Spleen (tissue), 11 donors: ENCODE measurements at regions not wholly inside any gene's neighbourhood (a gene's known extent, or its start where the extent isn't known, plus 50 kb on each side); places are given as distances from the start of the nearest gene placed in this dataset.

Source experiments
- DNase-seq: peaks from one replicate; pipeline ENCODE4 v3.0.0-alpha.2; 2020
- H3K27ac ChIP-seq, 8 donors: fragments of 200-600 bp; sonication (generic) in 7 of 8; 1 replicate in 4 of 8; 2 replicates in 4 of 8; pipeline versions ENCODE4 v1.5.0 to v1.8.0; 2016 to 2021; ENCODE audit warnings: inconsistent platforms in 4 of 8, mild to moderate bottlenecking in 4 of 8, moderate library complexity in 1 of 8
- H3K27me3 ChIP-seq, 7 donors: fragments of 200-600 bp; sonication (generic) in 6 of 7; replicated peaks in 1 of 7; 1 replicate in 4 of 7; 2 replicates in 3 of 7; pipeline versions ENCODE4 v1.5.0 to v1.8.0; 2016 to 2021; ENCODE audit warnings: inconsistent platforms in 3 of 7, mild to moderate bottlenecking in 1 of 7
- H3K36me3 ChIP-seq, 6 donors: fragments of 200-600 bp; sonication (generic) in 5 of 6; 1 replicate in 4 of 6; 2 replicates in 2 of 6; pipeline versions ENCODE4 v1.5.0 to v1.8.0; 2016 to 2021; ENCODE audit warnings: inconsistent platforms in 2 of 6
- H3K4me1 ChIP-seq, 6 donors: fragments of 200-600 bp; sonication (generic) in 5 of 6; 1 replicate in 3 of 6; 2 replicates in 3 of 6; pipeline versions ENCODE4 v1.5.0 to v1.8.0; 2016 to 2021; ENCODE audit warnings: inconsistent platforms in 3 of 6
- H3K4me3 ChIP-seq, 8 donors: fragments of 200-600 bp; sonication (generic) in 7 of 8; 1 replicate in 4 of 8; 2 replicates in 4 of 8; pipeline versions ENCODE4 v1.5.0 to v1.8.0; 2016 to 2021; ENCODE audit warnings: inconsistent platforms in 4 of 8, mild to moderate bottlenecking in 4 of 8, moderate library complexity in 2 of 8
- H3K9me3 ChIP-seq, 8 donors: fragments of 200-600 bp; sonication (generic) in 7 of 8; 1 replicate in 4 of 8; 2 replicates in 4 of 8; pipeline versions ENCODE4 v1.5.0 to v1.8.0; 2016 to 2021; ENCODE audit warnings: inconsistent platforms in 4 of 8
- CTCF ChIP-seq, 11 experiments: fragments of 200-600 bp in 7 of 11; fragments of 450-650 bp in 4 of 11; sonication (generic) in 4 of 11; IDR thresholded peaks in 8 of 11; conservative IDR thresholded peaks in 3 of 11; 1 replicate in 7 of 11; 2 replicates in 4 of 11; pipeline versions ENCODE4 v1.4.0 to v1.8.0; 2016 to 2021; ENCODE audit warnings: antibody characterized with exemption in 11 of 11, inconsistent platforms in 4 of 11, mild to moderate bottlenecking in 1 of 11
- POLR2A ChIP-seq, 3 donors: fragments of 450-650 bp; IDR thresholded peaks; one replicate each; pipeline ENCODE4 v1.5.1; 2017; ENCODE audit warnings: antibody characterized with exemption in 3 of 3, mild to moderate bottlenecking in 1 of 3
- POLR2AphosphoS5 ChIP-seq, 3 donors: sonication (generic); formaldehyde crosslinking; IDR thresholded peaks; one replicate each; pipeline ENCODE4 v1.5.1; 2017; ENCODE audit warnings: antibody characterized with exemption in 3 of 3
- WGBS, 5 donors: extraction: QIAGEN DNeasy Blood & Tissue Kit in 3 of 5; methylation state at CpG; one replicate each; pipeline versions ENCODE4 v1.1.5 to v1.1.7; 2013 to 2018; 5-methylcytosine and 5-hydroxymethylcytosine counted together
- intact Hi-C: fragments of 100-400 bp; cut with DNase I; formaldehyde crosslinking; loops from one replicate; pipeline ENCODE4 v1.15.0; 2023; ENCODE audit warnings: low total_unique reads
- donor health status: healthy with polysubstance abuse.
- donor health status: DM: no; HTN: no; CAD: no; lungs with moderate emphysema.
- donor health status: DM: no; HTN: no; CAD: no.
- donor health status: Bipolar disorder and iron deficiency.
- donor health status: healthy.
- donor health status: DM: no; HTN: no; CAD: no.
- donor health status: DM: yes; HTN: yes; CAD: no.

DNA sequence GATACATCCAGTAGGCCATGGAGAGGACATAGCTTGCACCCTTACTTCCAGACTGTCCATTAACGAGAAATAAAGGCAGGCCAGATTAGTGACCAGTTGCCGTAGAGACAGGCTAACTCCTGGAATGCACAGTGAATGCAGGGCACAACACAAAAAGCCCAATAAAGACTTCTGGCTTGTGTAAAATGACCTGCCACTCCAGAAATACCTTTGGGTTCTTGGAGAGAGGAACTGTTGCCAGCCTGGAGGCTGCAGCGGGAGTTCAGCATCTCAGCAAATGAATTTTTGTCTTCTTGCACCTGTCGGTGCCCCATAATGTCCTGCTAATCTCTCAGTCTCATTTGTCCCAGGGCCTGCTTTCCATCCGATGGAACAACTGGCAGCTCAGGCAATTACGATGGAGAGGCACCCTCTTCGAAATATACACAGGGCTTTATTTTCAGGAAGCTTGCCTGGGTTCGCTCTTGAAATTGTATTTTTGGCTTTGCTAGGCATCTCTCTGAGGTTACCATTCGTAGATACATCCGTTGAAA is 538.8 kb upstream of the ZNF462 start:
- TF ChIP-seq POLR2AphosphoS5 (IDR thresholded peaks at IDR 0.05) (no peak), POLR2A (IDR thresholded peaks at IDR 0.05) (no peak), CTCF (IDR thresholded peaks at IDR 0.05 in 8 of 11, conservative IDR thresholded peaks at IDR 0.05 in 3 of 11) (no peak)
- intact Hi-C loops: loop anchor here (10.0 kb wide), 1 partner anchor 99 kb away; no protein-coding TSS in a partner anchor
- no peaks in the 10 kb centered on the region for H3K36me3 ChIP-seq
- no peaks in the 10 kb centered on the region for H3K4me1 ChIP-seq
- no peaks in the 10 kb centered on the region for H3K27me3 ChIP-seq
- no peak for DNase-seq
- 88 to 92% (median 90%) methylated on average over 10 of the region's 10 CpGs for WGBS, 5 donors
- H3K27ac ChIP-seq: no peak overlapping the region
- no peaks in the 10 kb centered on the region for H3K9me3 ChIP-seq
- no peak overlapping the region for H3K4me3 ChIP-seq

DNA sequence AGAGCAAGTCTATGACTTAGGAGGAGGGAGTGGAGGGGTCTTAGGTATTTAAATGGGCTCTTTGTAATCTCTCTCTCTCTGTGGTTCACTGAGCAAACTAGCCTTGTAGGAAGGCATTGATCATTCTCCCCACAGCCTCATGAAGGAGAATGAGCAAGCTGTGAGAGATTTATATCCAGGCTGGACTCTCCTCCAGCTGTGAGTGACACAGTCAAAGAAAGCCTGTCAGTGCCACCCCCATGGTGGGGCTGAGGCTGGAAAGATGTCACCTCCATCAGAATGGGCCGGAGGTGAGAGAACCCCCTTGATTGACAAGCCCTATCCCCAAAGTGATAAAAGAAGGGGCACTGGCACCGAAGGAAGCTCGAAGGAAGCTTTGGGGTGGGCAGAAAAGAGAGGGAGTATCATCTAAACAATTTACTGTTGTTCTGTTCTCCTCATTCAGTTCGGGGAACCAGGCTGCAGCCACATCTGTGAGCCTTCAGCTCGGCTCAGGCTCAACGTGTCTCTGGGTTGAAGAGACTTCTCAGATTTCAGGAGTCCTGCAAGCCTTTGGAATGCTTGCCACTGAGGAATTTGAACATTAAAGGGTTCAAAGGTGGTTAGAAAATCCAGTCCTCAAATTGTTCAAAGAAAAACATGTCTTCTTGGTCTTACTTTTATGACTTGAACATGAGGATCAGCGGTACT is 538.2 kb upstream of the ZNF462 start:
- intact Hi-C loops: loop anchor here (10.0 kb wide), 1 partner anchor 100 kb away; no protein-coding TSS in a partner anchor
- no peaks in the 10 kb centered on the region for H3K4me1 ChIP-seq
- no peaks in the 10 kb centered on the region for H3K27me3 ChIP-seq
- H3K36me3 ChIP-seq: no peaks in the 10 kb centered on the region
- no peak overlapping the region for H3K4me3 ChIP-seq
- no peak for DNase-seq
- H3K9me3 ChIP-seq: no peaks in the 10 kb centered on the region
- WGBS, 5 donors: 58 to 81% (median 72%) methylated on average over 7 of the region's 7 CpGs
- no peak for TF ChIP-seq POLR2AphosphoS5 (IDR thresholded peaks at IDR 0.05)
- TF ChIP-seq CTCF (IDR thresholded peaks at IDR 0.05 in 8 of 11, conservative IDR thresholded peaks at IDR 0.05 in 3 of 11): no peak
- TF ChIP-seq POLR2A (IDR thresholded peaks at IDR 0.05): no peak
- H3K27ac ChIP-seq: no peak overlapping the region

- TF ChIP-seq POLR2AphosphoS5 (IDR thresholded peaks at IDR 0.05) (no peak), CTCF (IDR thresholded peaks at IDR 0.05 in 8 of 11, conservative IDR thresholded peaks at IDR 0.05 in 3 of 11) (no peak), POLR2A (IDR thresholded peaks at IDR 0.05) (no peak)
- intact Hi-C loops: loop anchor here (10.0 kb wide), 1 partner anchor 102 kb away; no protein-coding TSS in a partner anchor
These were observed 536.5 kb upstream of the ZNF462 start for GRCh38 chr9:106326493-106326892.

DNA sequence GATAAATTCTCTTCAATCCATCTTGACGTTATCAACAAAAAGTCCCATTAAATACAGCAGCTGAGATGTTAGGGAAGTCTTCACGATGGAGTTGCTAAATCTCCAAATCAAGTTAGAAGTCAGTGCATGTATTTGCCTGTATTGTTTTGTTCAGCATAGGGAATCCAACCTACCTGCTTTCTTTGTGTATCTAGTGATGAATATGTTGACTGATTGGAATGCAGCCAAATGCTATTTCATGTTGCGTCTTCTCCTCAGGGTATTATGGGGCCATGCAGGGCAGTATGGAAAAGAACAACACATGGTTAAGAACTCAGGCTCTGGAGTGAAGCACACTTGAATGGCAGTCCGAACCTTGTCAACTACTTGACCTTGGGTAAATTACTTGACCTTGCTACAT is 529.5 kb upstream of the ZNF462 start:
- no peak overlapping the region for H3K4me3 ChIP-seq
- H3K4me1 ChIP-seq: no peaks in the 10 kb centered on the region
- intact Hi-C loops: no loop called here
- no peaks in the 10 kb centered on the region for H3K27me3 ChIP-seq
- H3K36me3 ChIP-seq: no peaks in the 10 kb centered on the region
- H3K27ac ChIP-seq: no peak overlapping the region
- no peak for DNase-seq
- 83 to 88% (median 87%) methylated on average over 4 of the region's 4 CpGs for WGBS, 5 donors
- TF ChIP-seq CTCF (IDR thresholded peaks at IDR 0.05 in 8 of 11, conservative IDR thresholded peaks at IDR 0.05 in 3 of 11) (no peak), POLR2AphosphoS5 (IDR thresholded peaks at IDR 0.05) (no peak), POLR2A (IDR thresholded peaks at IDR 0.05) (no peak)
- H3K9me3 ChIP-seq: peaks cover 0 to 10% (median 2%) of the 10 kb centered on the region in 8 donors

More at GRCh38 chr9:106326493-106326892, 536.5 kb upstream of the ZNF462 start:
- no peaks in the 10 kb centered on the region for H3K9me3 ChIP-seq
- no peaks in the 10 kb centered on the region for H3K36me3 ChIP-seq
- no peaks in the 10 kb centered on the region for H3K4me1 ChIP-seq
- H3K27me3 ChIP-seq: no peaks in the 10 kb centered on the region
- no peak overlapping the region for H3K4me3 ChIP-seq
- WGBS, 5 donors: 80 to 91% (median 84%) methylated on average over 4 of the region's 4 CpGs
- H3K27ac ChIP-seq: no peak overlapping the region
- no peak for DNase-seq
